Right lobe of liver (tissue), 4 donors: ENCODE measurements at regions not wholly inside any gene's neighbourhood (a gene's known extent, or its start where the extent isn't known, plus 50 kb on each side); places are given as distances from the start of the nearest gene placed in this dataset.

Experiments used
- POLR2A ChIP-seq: fragments of 450-650 bp; IDR thresholded peaks from one replicate; pipeline ENCODE4 v1.6.1; 2017; ENCODE audit warnings: antibody characterized with exemption, mild to moderate bottlenecking
- TF ChIP-seq, protein P1 (sequence below), 4 donors: fragments of 200-600 bp in 3 of 4; fragments of 450-650 bp in 1 of 4; IDR thresholded peaks; one replicate each; pipeline versions ENCODE4 v1.5.1 to v1.8.0; 2016 to 2022; ENCODE audit warnings: antibody characterized with exemption in 4 of 4, mild to moderate bottlenecking in 2 of 4
- donor health status: DM: no; HTN: no; CAD: no.
- donor health status: DM: no; HTN: no; CAD: no.
- donor health status: DM: no; HTN: yes; CAD: no.

DNA sequence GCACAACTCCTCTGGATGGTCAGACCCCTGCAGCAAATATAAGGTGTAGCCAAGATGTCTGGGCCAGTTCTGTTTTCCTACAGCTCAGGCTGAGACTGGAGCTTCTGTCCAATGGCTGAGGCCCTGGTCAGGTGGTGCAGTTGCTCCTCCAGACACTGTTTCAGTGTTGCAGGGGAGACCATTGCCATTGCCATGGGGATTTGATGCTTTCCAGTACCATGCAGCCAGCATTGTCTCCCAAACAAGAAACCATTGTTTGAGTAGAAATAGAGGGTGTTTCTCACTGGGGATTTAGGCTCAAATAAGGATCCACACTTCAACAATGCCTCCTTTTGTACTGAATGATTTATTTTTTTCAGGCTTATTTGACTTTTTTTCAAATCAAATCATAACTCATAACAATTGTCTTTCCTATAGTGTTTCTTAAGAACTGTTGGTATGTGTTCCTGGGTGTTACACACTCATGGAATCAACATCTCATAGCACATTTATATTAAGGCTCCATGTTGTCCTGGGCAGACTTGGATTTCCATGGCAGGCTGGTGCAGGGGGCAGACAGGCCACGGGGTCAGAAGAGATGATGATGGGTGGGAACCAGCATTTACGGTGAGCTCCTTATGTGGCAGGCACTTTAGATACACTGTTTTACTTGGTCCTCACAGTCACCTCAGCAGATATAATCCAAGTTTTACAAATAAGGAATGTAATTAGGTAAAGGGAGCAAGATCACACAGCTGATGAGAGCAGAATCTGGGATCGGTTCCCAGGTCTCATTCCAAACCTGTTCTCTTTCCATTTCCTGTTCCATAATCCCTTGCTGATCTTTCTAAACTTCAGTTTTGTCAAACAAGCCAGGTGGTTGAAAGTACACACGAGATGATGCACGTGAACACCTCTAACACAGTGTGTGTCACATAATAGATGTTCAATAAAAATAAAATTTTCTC, 95.9 kb upstream of the GNAQ start:
- TF ChIP-seq, protein P1, sequence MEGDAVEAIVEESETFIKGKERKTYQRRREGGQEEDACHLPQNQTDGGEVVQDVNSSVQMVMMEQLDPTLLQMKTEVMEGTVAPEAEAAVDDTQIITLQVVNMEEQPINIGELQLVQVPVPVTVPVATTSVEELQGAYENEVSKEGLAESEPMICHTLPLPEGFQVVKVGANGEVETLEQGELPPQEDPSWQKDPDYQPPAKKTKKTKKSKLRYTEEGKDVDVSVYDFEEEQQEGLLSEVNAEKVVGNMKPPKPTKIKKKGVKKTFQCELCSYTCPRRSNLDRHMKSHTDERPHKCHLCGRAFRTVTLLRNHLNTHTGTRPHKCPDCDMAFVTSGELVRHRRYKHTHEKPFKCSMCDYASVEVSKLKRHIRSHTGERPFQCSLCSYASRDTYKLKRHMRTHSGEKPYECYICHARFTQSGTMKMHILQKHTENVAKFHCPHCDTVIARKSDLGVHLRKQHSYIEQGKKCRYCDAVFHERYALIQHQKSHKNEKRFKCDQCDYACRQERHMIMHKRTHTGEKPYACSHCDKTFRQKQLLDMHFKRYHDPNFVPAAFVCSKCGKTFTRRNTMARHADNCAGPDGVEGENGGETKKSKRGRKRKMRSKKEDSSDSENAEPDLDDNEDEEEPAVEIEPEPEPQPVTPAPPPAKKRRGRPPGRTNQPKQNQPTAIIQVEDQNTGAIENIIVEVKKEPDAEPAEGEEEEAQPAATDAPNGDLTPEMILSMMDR (IDR thresholded peaks at IDR 0.05) = no peak
- TF ChIP-seq POLR2A = no peak
